Psoas muscle (tissue), 7 donors: ENCODE measurements at regions not wholly inside any gene's neighbourhood (a gene's known extent, or its start where the extent isn't known, plus 50 kb on each side); places are given as distances from the start of the nearest gene placed in this dataset.

Source experiments
- ATAC-seq, 4 donors: fragments of 200-7000 bp; cut with Tn5 transposase; one replicate each; pipeline ENCODE4 v1.9.1; 2020; ENCODE audit warnings: moderate library complexity in 3 of 4, mild to moderate bottlenecking in 2 of 4
- DNase-seq, 2 donors: peaks; one replicate each; pipeline ENCODE4 v3.0.0-alpha.2; 2020
- H3K27ac ChIP-seq: fragments of 200-600 bp; one replicate; pipeline ENCODE4 v1.8.0; 2022
- H3K27me3 ChIP-seq, 3 donors: fragments of 200-600 bp in 1 of 3; one replicate each; pipeline versions ENCODE4 v1.6.1 to v1.8.0; 2013 to 2022; ENCODE audit warnings: low read length in 2 of 3, mild to moderate bottlenecking in 2 of 3, moderate library complexity in 1 of 3; ENCODE audit not compliant: insufficient read depth in 3 of 3
- H3K36me3 ChIP-seq, 2 donors: fragments of 200-600 bp in 1 of 2; one replicate each; pipeline versions ENCODE4 v1.6.1 to v1.8.0; 2013 to 2022; ENCODE audit warnings: low read depth in 1 of 2, mild to moderate bottlenecking in 1 of 2, moderate library complexity in 1 of 2; ENCODE audit not compliant: insufficient read depth in 1 of 2
- H3K4me1 ChIP-seq: fragments of 200-600 bp; one replicate; pipeline ENCODE4 v1.8.0; 2022
- H3K4me3 ChIP-seq: fragments of 200-600 bp; one replicate; pipeline ENCODE4 v1.8.0; 2022; ENCODE audit warnings: mild to moderate bottlenecking
- H3K9me3 ChIP-seq: fragments of 200-600 bp; one replicate; pipeline ENCODE4 v1.8.0; 2022
- WGBS, 3 donors: extraction: QIAGEN DNeasy Blood & Tissue Kit; methylation state at CpG; one replicate each; pipeline versions ENCODE4 v1.1.6 to v1.1.7; 2013; 5-methylcytosine and 5-hydroxymethylcytosine counted together
- intact Hi-C, 2 donors: fragments of 100-400 bp; cut with DNase I; formaldehyde crosslinking; loops; one replicate each; pipeline versions ENCODE4 v1.11.0 to v1.14.2; 2022
- TF ChIP-seq, protein P1 (sequence below): fragments of 200-600 bp; IDR thresholded peaks from one replicate; pipeline ENCODE4 v1.8.0; 2022; ENCODE audit warnings: antibody characterized with exemption
- donor health status: healthy with polysubstance abuse.
- donor health status: DM: no; HTN: no; CAD: no; lungs with moderate emphysema.
- donor health status: Bipolar disorder and iron deficiency.
- donor health status: healthy.
- donor health status: DM: yes; HTN: yes; CAD: no.
- donor health status: DM: no; HTN: no; CAD: no.
- donor health status: DM: yes; HTN: yes; CAD: no.

DNA sequence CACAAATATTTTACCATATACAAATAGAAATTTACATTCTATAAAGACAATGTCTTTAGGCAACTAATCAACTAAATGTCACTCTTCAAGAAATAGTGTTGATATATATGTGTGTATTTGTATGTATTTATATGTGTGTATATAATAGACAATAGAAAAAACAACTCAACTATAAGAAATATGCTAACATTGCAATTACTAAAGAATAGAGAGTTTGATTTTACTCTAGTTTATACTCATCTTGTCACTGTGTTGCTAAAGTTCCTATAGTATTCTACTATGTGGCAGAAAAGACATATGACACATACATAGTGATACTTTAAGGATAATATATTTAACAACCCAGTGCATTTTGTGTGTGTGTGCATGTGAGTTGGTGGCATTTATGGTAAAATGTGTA, 1728.3 kb downstream of the PLA2G4A start:
- no peaks in the 10 kb centered on the region for H3K9me3 ChIP-seq
- DNase-seq (no peak), ATAC-seq (no peak)
- no peaks in the 10 kb centered on the region for H3K27me3 ChIP-seq
- intact Hi-C loops: no loop called here
- TF ChIP-seq, protein P1, sequence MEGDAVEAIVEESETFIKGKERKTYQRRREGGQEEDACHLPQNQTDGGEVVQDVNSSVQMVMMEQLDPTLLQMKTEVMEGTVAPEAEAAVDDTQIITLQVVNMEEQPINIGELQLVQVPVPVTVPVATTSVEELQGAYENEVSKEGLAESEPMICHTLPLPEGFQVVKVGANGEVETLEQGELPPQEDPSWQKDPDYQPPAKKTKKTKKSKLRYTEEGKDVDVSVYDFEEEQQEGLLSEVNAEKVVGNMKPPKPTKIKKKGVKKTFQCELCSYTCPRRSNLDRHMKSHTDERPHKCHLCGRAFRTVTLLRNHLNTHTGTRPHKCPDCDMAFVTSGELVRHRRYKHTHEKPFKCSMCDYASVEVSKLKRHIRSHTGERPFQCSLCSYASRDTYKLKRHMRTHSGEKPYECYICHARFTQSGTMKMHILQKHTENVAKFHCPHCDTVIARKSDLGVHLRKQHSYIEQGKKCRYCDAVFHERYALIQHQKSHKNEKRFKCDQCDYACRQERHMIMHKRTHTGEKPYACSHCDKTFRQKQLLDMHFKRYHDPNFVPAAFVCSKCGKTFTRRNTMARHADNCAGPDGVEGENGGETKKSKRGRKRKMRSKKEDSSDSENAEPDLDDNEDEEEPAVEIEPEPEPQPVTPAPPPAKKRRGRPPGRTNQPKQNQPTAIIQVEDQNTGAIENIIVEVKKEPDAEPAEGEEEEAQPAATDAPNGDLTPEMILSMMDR: no peak
- H3K36me3 ChIP-seq: no peaks in the 10 kb centered on the region
- H3K27ac ChIP-seq: no peak overlapping the region
- no peak overlapping the region for H3K4me3 ChIP-seq
- no peaks in the 10 kb centered on the region for H3K4me1 ChIP-seq

DNA sequence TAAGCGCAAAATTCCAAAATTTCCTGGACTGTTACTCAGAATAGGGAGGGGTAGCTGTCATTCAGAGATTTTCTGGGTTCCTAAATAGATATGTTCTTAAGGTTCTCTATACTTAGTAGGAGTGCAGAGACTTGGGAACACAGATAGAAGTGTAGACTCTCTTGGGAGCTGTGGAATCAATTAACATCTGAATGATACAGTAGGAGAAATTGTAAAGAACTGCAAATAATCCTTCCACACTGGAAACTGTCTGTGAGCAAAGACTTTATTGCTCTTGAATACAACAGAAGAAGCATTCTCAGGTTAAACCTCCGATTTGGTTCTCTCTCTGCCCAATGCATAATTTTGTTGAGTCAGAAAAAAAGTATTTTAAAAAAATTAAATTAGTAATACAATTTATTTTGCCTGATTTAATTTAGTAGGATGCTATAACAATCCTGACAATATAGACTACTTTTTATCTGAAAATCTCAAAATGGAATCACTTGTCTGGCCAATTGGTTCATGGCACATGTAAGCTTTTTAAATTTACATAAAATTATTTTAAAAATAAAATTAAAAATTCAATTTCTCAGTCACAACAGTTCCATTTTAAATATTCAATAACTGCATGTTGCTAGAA, 1754.3 kb downstream of the PLA2G4A start:
- DNase-seq (no peak), ATAC-seq (no peak)
- Histone ChIP-seq H3K27ac (no peak overlapping the region), H3K9me3 (no peaks in the 10 kb centered on the region), H3K4me3 (no peak overlapping the region), H3K27me3 (no peaks in the 10 kb centered on the region), H3K36me3 (no peaks in the 10 kb centered on the region), H3K4me1 (no peaks in the 10 kb centered on the region)
- TF ChIP-seq, protein P1: no peak
- intact Hi-C loops: no loop called here
- 46 to 59% (median 52%) methylated on average over 2 of the region's 2 CpGs for WGBS, 3 donors

DNA sequence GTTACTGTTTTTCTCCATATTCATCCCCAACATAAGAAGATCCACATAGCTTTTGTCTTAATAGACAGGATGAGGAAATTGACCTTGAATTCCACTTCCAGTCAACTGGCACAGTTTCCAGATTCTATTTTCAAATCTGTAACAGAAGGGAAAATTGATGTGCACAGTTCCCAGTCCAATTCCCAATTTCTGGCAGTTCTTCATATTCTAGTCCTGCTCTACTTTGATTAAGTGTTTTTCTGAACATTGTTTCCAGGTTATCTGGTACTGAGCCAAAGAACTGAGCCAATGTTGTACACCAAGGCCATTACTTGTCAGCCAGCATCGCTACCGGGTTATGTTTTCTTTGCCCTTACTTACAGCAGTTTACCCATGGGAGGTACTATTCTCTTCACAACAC, 1755.4 kb downstream of the PLA2G4A start:
- Histone ChIP-seq H3K36me3 (no peaks in the 10 kb centered on the region), H3K27me3 (no peaks in the 10 kb centered on the region), H3K9me3 (no peaks in the 10 kb centered on the region), H3K27ac (no peak overlapping the region), H3K4me1 (no peaks in the 10 kb centered on the region), H3K4me3 (no peak overlapping the region)
- TF ChIP-seq, protein P1: no peak
- 7 to 28% (median 17%) methylated on average over 2 of the region's 2 CpGs for WGBS, 3 donors
- ATAC-seq (no peak), DNase-seq (no peak)
- intact Hi-C loops: no loop called here

DNA sequence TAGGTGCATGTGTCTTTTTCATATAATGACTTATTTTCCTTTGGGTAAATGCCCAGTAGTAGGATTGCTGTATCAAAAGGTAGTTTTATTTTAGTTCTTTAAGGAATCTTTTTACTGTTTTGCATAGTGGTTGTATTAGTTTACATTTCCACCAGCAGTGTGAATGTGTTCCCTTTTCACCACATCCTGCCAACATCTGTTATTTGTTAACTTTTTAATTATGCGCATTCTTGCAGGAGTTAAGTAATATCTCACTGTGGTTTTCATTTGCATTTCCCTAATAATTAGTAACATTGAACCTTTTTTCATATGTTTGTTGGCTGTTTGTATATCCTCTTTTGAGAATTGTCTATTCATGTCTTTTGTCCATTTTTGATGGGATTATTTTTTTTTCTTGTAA, 1761.9 kb downstream of the PLA2G4A start:
- no peak for DNase-seq
- Histone ChIP-seq H3K4me1 (no peaks in the 10 kb centered on the region), H3K9me3 (no peaks in the 10 kb centered on the region), H3K4me3 (no peak overlapping the region), H3K27ac (no peak overlapping the region), H3K36me3 (no peaks in the 10 kb centered on the region), H3K27me3 (no peaks in the 10 kb centered on the region)
- intact Hi-C loops: no loop called here
- TF ChIP-seq, protein P1: no peak
- ATAC-seq: no peak
- 99 to 100% (median 100%) methylated on average over 1 of the region's 1 CpG for WGBS, 3 donors

DNA sequence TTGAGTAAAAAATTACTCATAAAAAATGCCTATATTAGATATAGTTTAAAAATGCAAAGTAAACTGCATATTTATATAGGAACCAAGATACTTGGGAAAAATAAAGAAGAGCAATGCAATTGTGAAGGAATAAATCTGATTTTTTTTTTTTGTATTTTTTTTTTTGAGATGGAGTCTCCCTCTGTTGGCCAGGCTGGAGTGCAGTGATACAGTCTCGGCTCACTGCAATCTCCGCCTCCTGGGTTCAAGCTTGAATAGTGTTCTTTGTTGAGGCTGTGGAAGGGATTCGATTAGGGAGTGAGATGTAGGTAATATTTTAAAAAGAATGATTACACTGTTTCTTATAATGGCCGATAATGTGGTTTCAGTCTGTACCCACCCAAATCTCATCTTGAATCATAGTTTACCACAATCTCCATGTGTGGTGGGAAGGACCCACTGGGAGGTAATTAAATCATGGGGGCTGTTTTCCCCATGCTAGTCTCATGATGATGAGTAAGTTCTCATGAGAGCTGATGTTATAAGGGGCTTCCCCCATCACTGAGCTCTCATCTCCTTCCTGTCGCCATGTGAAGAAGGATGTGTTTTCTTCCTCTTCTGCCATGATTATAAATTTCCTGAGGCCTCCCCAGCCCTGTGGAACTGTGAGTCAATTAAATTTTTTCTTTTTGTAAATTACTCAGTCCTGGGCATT, 1765.9 kb downstream of the PLA2G4A start:
- TF ChIP-seq, protein P1: no peak
- ATAC-seq (no peak), DNase-seq (no peak)
- Histone ChIP-seq H3K27me3 (no peaks in the 10 kb centered on the region), H3K36me3 (no peaks in the 10 kb centered on the region), H3K27ac (no peak overlapping the region), H3K4me1 (no peaks in the 10 kb centered on the region), H3K4me3 (no peak overlapping the region), H3K9me3 (no peaks in the 10 kb centered on the region)
- 71 to 82% (median 77%) methylated on average over 5 of the region's 5 CpGs for WGBS, 3 donors
- intact Hi-C loops: no loop called here
